Right atrium auricular region (tissue), 2 donors: ENCODE measurements at regions not wholly inside any gene's neighbourhood (a gene's known extent, or its start where the extent isn't known, plus 50 kb on each side); places are given as distances from the start of the nearest gene placed in this dataset.
A peak's percentile ranks its signal among the peaks of the same experiment; 100 is the strongest.

Source experiments
- DNase-seq: peaks from one replicate; pipeline ENCODE4 v3.0.0-alpha.2; 2019; ENCODE audit warnings: low spot score
- H3K27ac ChIP-seq, 2 donors: fragments of 200-600 bp; sonication (generic); 1 replicate in 1 of 2; 2 replicates in 1 of 2; pipeline ENCODE4 v1.5.1; 2016 to 2019
- H3K27me3 ChIP-seq, 2 donors: fragments of 200-600 bp; sonication (generic); one replicate each; pipeline versions ENCODE4 v1.5.1 to v1.6.0; 2017 to 2019
- H3K36me3 ChIP-seq: fragments of 200-600 bp; sonication (generic); one replicate; pipeline ENCODE4 v1.5.1; 2016
- H3K4me1 ChIP-seq, 2 donors: fragments of 200-600 bp; sonication (generic); one replicate each; pipeline versions ENCODE4 v1.5.1 to v1.6.0; 2017 to 2019
- H3K4me3 ChIP-seq, 2 donors: fragments of 200-600 bp; sonication (generic); 1 replicate in 1 of 2; 2 replicates in 1 of 2; pipeline ENCODE4 v1.5.1; 2017 to 2019; ENCODE audit warnings: mild to moderate bottlenecking in 1 of 2, moderate library complexity in 1 of 2
- H3K9me3 ChIP-seq, 2 donors: fragments of 200-600 bp; sonication (generic); one replicate each; pipeline ENCODE4 v1.5.1; 2019
- CTCF ChIP-seq, 2 donors: fragments of 200-600 bp; sonication (generic); IDR thresholded peaks; one replicate each; pipeline ENCODE4 v1.5.1; 2019; ENCODE audit warnings: antibody characterized with exemption in 2 of 2

- H3K4me1 ChIP-seq, result no peaks in the 10 kb centered on the region
- DNase-seq, result no peak
- H3K36me3 ChIP-seq, result no peaks in the 10 kb centered on the region
- no peak for TF ChIP-seq CTCF (IDR thresholded peaks at IDR 0.05)
- no peak overlapping the region for H3K27ac ChIP-seq
- H3K27me3 ChIP-seq, result no peaks in the 10 kb centered on the region
- no peaks in the 10 kb centered on the region for H3K9me3 ChIP-seq
- H3K4me3 ChIP-seq, result no peak overlapping the region
Measured at GRCh38 chr3:5796541-5796940, 609.0 kb downstream of the EDEM1 start.

- no peak for DNase-seq
- no peak for TF ChIP-seq CTCF (IDR thresholded peaks at IDR 0.05)
- H3K36me3 ChIP-seq, result no peaks in the 10 kb centered on the region
- no peaks in the 10 kb centered on the region for H3K4me1 ChIP-seq
- no peaks in the 10 kb centered on the region for H3K27me3 ChIP-seq
- H3K9me3 ChIP-seq, result no peaks in the 10 kb centered on the region
- no peak overlapping the region for H3K27ac ChIP-seq
- H3K4me3 ChIP-seq, result no peak overlapping the region
Measured at GRCh38 chr3:5798809-5799208, 611.3 kb downstream of the EDEM1 start.

GRCh38 chr3:5799398-5799797 lies 611.9 kb downstream of the EDEM1 start:
- TF ChIP-seq CTCF (IDR thresholded peaks at IDR 0.05), result peak in 1 of 2 donors; percentile 13
- Histone ChIP-seq H3K27me3 (no peaks in the 10 kb centered on the region), H3K9me3 (no peaks in the 10 kb centered on the region), H3K4me1 (no peaks in the 10 kb centered on the region), H3K27ac (no peak overlapping the region), H3K36me3 (no peaks in the 10 kb centered on the region), H3K4me3 (no peak overlapping the region)
- no peak for DNase-seq

- no peaks in the 10 kb centered on the region for H3K27me3 ChIP-seq
- TF ChIP-seq CTCF (IDR thresholded peaks at IDR 0.05), result no peak
- no peaks in the 10 kb centered on the region for H3K36me3 ChIP-seq
Measured at GRCh38 chr3:5800965-5801364, 613.5 kb downstream of the EDEM1 start.

GRCh38 chr3:5806192-5806591 lies 618.7 kb downstream of the EDEM1 start:
- Histone ChIP-seq H3K27ac (no peak overlapping the region), H3K4me3 (no peak overlapping the region), H3K36me3 (no peaks in the 10 kb centered on the region), H3K9me3 (no peaks in the 10 kb centered on the region), H3K4me1 (no peaks in the 10 kb centered on the region), H3K27me3 (no peaks in the 10 kb centered on the region)
- TF ChIP-seq CTCF (IDR thresholded peaks at IDR 0.05), result no peak
- no peak for DNase-seq

More at GRCh38 chr3:5800965-5801364, 613.5 kb downstream of the EDEM1 start:
- Histone ChIP-seq H3K4me1 (no peaks in the 10 kb centered on the region), H3K9me3 (no peaks in the 10 kb centered on the region), H3K27ac (no peak overlapping the region), H3K4me3 (no peak overlapping the region)
- no peak for DNase-seq

- H3K27ac ChIP-seq, result no peak overlapping the region
- TF ChIP-seq CTCF (IDR thresholded peaks at IDR 0.05), result no peak
- no peak for DNase-seq
Measured at GRCh38 chr3:5809586-5810246, 622.2 kb downstream of the EDEM1 start.

More at GRCh38 chr3:5809586-5810246, 622.2 kb downstream of the EDEM1 start:
- Histone ChIP-seq H3K27me3 (no peaks in the 10 kb centered on the region), H3K36me3 (no peaks in the 10 kb centered on the region), H3K4me3 (no peak overlapping the region), H3K9me3 (no peaks in the 10 kb centered on the region), H3K4me1 (no peaks in the 10 kb centered on the region)
